ENCODE measurements at regions not wholly inside any gene's neighbourhood (a gene's known extent, or its start where the extent isn't known, plus 50 kb on each side); places are given as distances from the start of the nearest gene placed in this dataset.

- Mint-ChIP-seq H3K36me3 (no peaks in the 10 kb centered on the region), H3K27me3 (no peaks in the 10 kb centered on the region), H3K9me3 (peaks cover 40% of the 10 kb centered on the region), H3K27ac (no peak overlapping the region), H3K4me1 (ENCODE audit: low read depth) (no peaks in the 10 kb centered on the region), H3K4me3 (no peak overlapping the region)
- POLR2A ChIA-PET = no interaction called here
- no peak for DNase-seq
- CTCF ChIA-PET = no interaction called here
- intact Hi-C loops (cut with micrococcal nuclease) = no loop called here
Measured at GRCh38 chr6:8651998-8652397, 216.7 kb upstream of the SLC35B3 start.

DNA sequence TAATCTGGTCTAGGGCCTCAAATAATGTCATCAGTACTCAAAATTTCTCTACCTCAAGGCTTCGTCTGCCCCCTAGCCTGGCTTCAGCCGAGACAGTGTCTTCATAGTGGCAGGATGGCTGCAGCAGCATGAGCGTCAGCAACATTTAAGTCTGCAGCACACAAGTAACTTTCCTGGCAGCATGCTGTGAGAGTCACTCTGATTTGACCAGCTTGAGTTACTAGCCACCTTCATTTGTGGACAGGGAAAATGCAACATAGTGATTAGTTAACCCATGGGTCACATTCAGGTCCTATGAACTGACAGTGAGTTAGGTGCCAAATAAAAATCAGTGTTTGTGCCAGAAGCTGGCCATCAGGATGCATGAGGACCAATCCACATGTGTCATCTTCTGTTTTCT lies 209.9 kb upstream of the SLC35B3 start:
- Mint-ChIP-seq H3K27ac (no peak overlapping the region), H3K27me3 (no peaks in the 10 kb centered on the region), H3K36me3 (no peaks in the 10 kb centered on the region), H3K4me1 (ENCODE audit: low read depth) (no peaks in the 10 kb centered on the region), H3K4me3 (no peak overlapping the region), H3K9me3 (peaks cover 40% of the 10 kb centered on the region)
- POLR2A ChIA-PET = no interaction called here
- CTCF ChIA-PET = no interaction called here
- DNase-seq = no peak
- intact Hi-C loops (cut with micrococcal nuclease) = no loop called here

- H3K4me3 Mint-ChIP-seq = no peak overlapping the region
Measured at GRCh38 chr6:8644306-8644705, 209.0 kb upstream of the SLC35B3 start.

DNA sequence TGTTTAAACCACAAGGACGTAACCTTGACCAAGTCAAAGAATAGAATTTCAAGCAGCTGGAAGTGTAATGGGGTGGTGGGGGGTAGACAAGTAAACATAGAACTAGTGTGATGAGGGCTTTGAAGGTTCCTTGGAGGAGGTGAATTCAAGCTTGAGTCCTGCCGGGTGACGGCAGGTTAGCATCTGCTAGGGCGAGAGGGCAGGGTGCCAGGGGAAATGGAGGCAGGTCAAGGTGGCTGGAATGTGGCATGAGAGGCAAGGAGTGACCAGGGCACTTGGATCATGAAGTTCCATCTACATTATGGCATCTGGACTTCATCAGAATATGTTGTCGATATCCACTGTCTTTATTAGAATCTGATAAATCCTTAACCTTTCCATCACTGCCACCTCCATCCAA lies 207.5 kb upstream of the SLC35B3 start:
- no peak overlapping the region for H3K27ac Mint-ChIP-seq
- intact Hi-C loops (cut with micrococcal nuclease) = no loop called here
- no peaks in the 10 kb centered on the region for H3K4me1 Mint-ChIP-seq (ENCODE audit: low read depth)
- peaks cover 35% of the 10 kb centered on the region for H3K9me3 Mint-ChIP-seq
- H3K36me3 Mint-ChIP-seq = no peaks in the 10 kb centered on the region
- DNase-seq = no peak
- CTCF ChIA-PET = no interaction called here
- POLR2A ChIA-PET = no interaction called here
- no peak overlapping the region for H3K4me3 Mint-ChIP-seq
- H3K27me3 Mint-ChIP-seq = no peaks in the 10 kb centered on the region

More at GRCh38 chr6:8644306-8644705, 209.0 kb upstream of the SLC35B3 start:
- intact Hi-C loops (cut with micrococcal nuclease) = no loop called here
- no peaks in the 10 kb centered on the region for H3K4me1 Mint-ChIP-seq (ENCODE audit: low read depth)
- peaks cover 44% of the 10 kb centered on the region for H3K9me3 Mint-ChIP-seq
- POLR2A ChIA-PET = no interaction called here
- no peaks in the 10 kb centered on the region for H3K27me3 Mint-ChIP-seq
- DNase-seq = no peak
- CTCF ChIA-PET = no interaction called here
- no peak overlapping the region for H3K27ac Mint-ChIP-seq
- H3K36me3 Mint-ChIP-seq = no peaks in the 10 kb centered on the region

GRCh38 chr6:8642131-8642530 lies 206.8 kb upstream of the SLC35B3 start:
- Mint-ChIP-seq H3K4me3 (no peak overlapping the region), H3K4me1 (ENCODE audit: low read depth) (no peaks in the 10 kb centered on the region), H3K27me3 (no peaks in the 10 kb centered on the region), H3K27ac (no peak overlapping the region), H3K36me3 (no peaks in the 10 kb centered on the region), H3K9me3 (peaks cover 34% of the 10 kb centered on the region)
- POLR2A ChIA-PET = no interaction called here
- CTCF ChIA-PET = no interaction called here
- no peak for DNase-seq
- intact Hi-C loops (cut with micrococcal nuclease) = no loop called here

- Mint-ChIP-seq H3K27ac (no peak overlapping the region), H3K9me3 (peaks cover 43% of the 10 kb centered on the region), H3K4me3 (no peak overlapping the region), H3K36me3 (no peaks in the 10 kb centered on the region), H3K27me3 (no peaks in the 10 kb centered on the region), H3K4me1 (ENCODE audit: low read depth) (no peaks in the 10 kb centered on the region)
- no peak for DNase-seq
- CTCF ChIA-PET = no interaction called here
- POLR2A ChIA-PET = no interaction called here
- intact Hi-C loops (cut with micrococcal nuclease) = no loop called here
Measured at GRCh38 chr6:8639928-8640649, 204.7 kb upstream of the SLC35B3 start.

- no peak for DNase-seq
- intact Hi-C loops (cut with micrococcal nuclease) = no loop called here
- Mint-ChIP-seq H3K36me3 (no peaks in the 10 kb centered on the region), H3K27me3 (no peaks in the 10 kb centered on the region), H3K4me3 (no peak overlapping the region), H3K4me1 (ENCODE audit: low read depth) (no peaks in the 10 kb centered on the region), H3K9me3 (peaks cover 38% of the 10 kb centered on the region), H3K27ac (no peak overlapping the region)
- POLR2A ChIA-PET = no interaction called here
- CTCF ChIA-PET = no interaction called here
Measured at GRCh38 chr6:8637896-8638597, 202.7 kb upstream of the SLC35B3 start.

DNA sequence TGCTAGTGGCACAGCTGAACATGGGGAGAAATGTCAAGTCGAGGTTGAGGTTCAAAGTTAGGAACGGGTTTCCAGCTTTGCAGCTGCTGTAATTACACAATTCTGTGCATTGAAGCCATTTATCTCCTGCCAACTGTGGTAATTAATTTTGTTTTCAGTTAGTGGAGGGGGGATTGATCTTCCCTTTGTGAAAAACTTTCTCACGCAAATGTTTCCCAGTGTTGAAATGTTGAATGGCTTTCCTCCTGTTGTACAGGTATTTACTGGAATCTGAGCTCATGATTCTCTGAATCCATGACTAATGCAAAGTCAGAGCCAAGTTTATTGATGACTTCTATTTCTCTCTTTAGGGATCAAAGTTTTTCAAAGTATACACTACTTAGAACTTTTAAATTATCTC lies 198.4 kb upstream of the SLC35B3 start:
- Mint-ChIP-seq H3K9me3 (peaks cover 38% of the 10 kb centered on the region), H3K4me3 (no peak overlapping the region), H3K4me1 (ENCODE audit: low read depth) (no peaks in the 10 kb centered on the region), H3K27ac (no peak overlapping the region), H3K36me3 (no peaks in the 10 kb centered on the region), H3K27me3 (no peaks in the 10 kb centered on the region)
- intact Hi-C loops (cut with micrococcal nuclease) = no loop called here
- ChIA-PET POLR2A (no interaction called here), CTCF (no interaction called here)
- DNase-seq = no peak

DNA sequence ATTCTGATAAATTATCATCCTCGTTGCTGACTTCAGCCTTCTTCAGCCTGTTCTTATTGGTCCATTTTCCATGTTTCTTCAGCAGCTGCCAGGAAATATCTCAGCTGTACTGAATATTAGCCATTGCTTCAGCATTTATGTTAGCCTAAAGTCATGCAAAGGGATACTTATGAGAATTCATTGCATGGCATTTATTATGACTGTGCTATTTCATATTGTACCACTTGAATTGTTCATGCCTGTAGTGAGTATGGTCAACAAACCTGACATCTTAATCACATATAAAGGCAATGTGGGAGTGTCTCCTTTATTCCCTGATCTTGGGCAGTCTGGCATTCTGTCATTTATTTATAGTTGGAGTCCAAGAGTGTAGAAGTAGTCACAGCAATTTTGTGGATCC lies 193.4 kb upstream of the SLC35B3 start:
- Mint-ChIP-seq H3K36me3 (no peaks in the 10 kb centered on the region), H3K4me1 (ENCODE audit: low read depth) (no peaks in the 10 kb centered on the region), H3K9me3 (peaks cover 18% of the 10 kb centered on the region), H3K4me3 (no peak overlapping the region), H3K27ac (no peak overlapping the region), H3K27me3 (no peaks in the 10 kb centered on the region)
- CTCF ChIA-PET = no interaction called here
- POLR2A ChIA-PET = no interaction called here
- DNase-seq = no peak
- intact Hi-C loops (cut with micrococcal nuclease) = no loop called here

DNA sequence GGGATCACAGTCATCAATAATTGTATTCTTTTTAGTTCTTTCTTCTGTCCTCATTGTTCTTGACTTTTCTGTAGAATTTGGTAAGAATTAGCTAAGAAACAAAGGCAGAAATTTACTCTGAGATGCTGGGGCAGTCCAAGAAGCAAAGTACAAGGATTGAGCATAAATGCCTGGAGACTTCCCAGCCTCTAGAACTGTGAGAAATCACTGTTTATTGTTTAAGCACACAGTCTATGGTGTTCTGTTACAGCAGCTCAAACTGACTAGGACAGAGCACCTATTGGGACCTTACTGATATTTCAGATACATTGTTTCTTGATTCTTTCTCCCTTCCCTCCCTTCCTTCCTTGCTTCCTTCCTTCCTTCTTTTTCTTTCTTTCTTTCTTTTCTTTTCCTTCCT lies 192.7 kb upstream of the SLC35B3 start:
- ChIA-PET POLR2A (no interaction called here), CTCF (no interaction called here)
- DNase-seq = no peak
- Mint-ChIP-seq H3K36me3 (no peaks in the 10 kb centered on the region), H3K27me3 (no peaks in the 10 kb centered on the region), H3K9me3 (peaks cover 18% of the 10 kb centered on the region), H3K4me3 (no peak overlapping the region), H3K4me1 (ENCODE audit: low read depth) (no peaks in the 10 kb centered on the region), H3K27ac (no peak overlapping the region)
- intact Hi-C loops (cut with micrococcal nuclease) = no loop called here

DNA sequence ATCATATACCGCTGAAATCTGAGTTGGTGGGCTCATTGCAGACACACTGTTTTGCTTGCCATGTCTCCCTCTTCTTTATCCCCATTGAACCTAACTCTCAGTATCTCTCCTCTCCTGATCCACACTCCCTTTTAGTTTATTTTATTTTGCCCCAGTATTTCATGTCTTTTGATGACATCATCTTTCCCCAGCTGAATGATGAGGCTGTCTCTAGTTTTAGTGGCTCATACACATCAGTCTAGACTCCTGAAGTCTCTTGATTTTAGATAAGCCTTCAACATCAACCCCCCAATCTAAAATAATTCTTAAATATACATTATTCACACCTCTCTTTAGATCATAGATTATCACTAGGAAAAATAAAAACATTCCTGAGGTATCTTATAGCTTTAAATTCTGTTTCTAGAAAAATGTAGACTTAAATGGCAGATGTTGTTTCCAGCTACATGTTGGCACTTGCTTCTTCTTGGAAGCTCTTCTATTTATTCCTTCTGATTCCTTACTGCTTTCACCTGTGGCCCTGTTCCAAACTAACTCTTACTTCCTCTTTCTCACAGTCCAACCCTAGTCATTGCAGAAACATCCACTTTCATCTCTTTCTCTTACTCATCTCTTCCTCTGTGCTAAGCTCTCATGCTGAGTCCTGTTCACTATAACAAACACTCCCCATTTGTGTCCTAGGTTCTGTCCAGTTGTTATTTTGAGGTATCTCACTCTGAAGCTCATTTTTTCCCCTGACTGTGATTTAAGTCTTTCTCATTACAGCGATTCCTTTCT lies 191.9 kb upstream of the SLC35B3 start:
- ChIA-PET CTCF (no interaction called here), POLR2A (no interaction called here)
- Mint-ChIP-seq H3K9me3 (peaks cover 16% of the 10 kb centered on the region), H3K4me3 (no peak overlapping the region), H3K36me3 (no peaks in the 10 kb centered on the region), H3K27me3 (no peaks in the 10 kb centered on the region), H3K27ac (no peak overlapping the region), H3K4me1 (ENCODE audit: low read depth) (no peaks in the 10 kb centered on the region)
- DNase-seq = no peak
- intact Hi-C loops (cut with micrococcal nuclease) = no loop called here

GRCh38 chr6:8624665-8625064 lies 189.3 kb upstream of the SLC35B3 start:
- Mint-ChIP-seq H3K4me3 (no peak overlapping the region), H3K36me3 (no peaks in the 10 kb centered on the region), H3K27me3 (no peaks in the 10 kb centered on the region)

GRCh38 chr6:8623441-8623840 lies 188.1 kb upstream of the SLC35B3 start:
- intact Hi-C loops (cut with micrococcal nuclease) = no loop called here
- POLR2A ChIA-PET = no interaction called here
- no peak for DNase-seq
- H3K4me3 Mint-ChIP-seq = no peak overlapping the region
- H3K27me3 Mint-ChIP-seq = no peaks in the 10 kb centered on the region
- H3K27ac Mint-ChIP-seq = no peak overlapping the region
- H3K9me3 Mint-ChIP-seq = peaks cover 11% of the 10 kb centered on the region
- H3K36me3 Mint-ChIP-seq = no peaks in the 10 kb centered on the region
- CTCF ChIA-PET = no interaction called here
- H3K4me1 Mint-ChIP-seq (ENCODE audit: low read depth) = no peaks in the 10 kb centered on the region

More at GRCh38 chr6:8624665-8625064, 189.3 kb upstream of the SLC35B3 start:
- Mint-ChIP-seq H3K9me3 (peaks cover 7% of the 10 kb centered on the region), H3K27ac (no peak overlapping the region), H3K4me1 (ENCODE audit: low read depth) (no peaks in the 10 kb centered on the region)
- ChIA-PET POLR2A (no interaction called here), CTCF (no interaction called here)
- no peak for DNase-seq
- intact Hi-C loops (cut with micrococcal nuclease) = no loop called here

Data from activated CD4-positive, alpha-beta memory T cell treated with anti-CD3 and anti-CD28 coated beads for 36 hours (primary cell).